CD4-positive, alpha-beta T cell treated with Interleukin-4 for 1 hour (primary cell): ENCODE measurements at regions not wholly inside any gene's neighbourhood (a gene's known extent, or its start where the extent isn't known, plus 50 kb on each side); places are given as distances from the start of the nearest gene placed in this dataset.
"Not testable (repeated sequence)": the region's sequence is repeated elsewhere in the genome, so short reads cannot be mapped to it uniquely, and the experiment has no call there.

Experiments
- DNase-seq, 2 donors: peaks; one replicate each; pipeline ENCODE4 v3.0.0-alpha.2; 2020 to 2022

- peak in 1 of 2 donors; percentile 4 for DNase-seq
Measured at GRCh38 chr5:34189246-34189645, 146.2 kb upstream of the C1QTNF3 start.

- peak; percentile 12 to 21 for DNase-seq
Measured at GRCh38 chr5:34189752-34190411, 146.9 kb upstream of the C1QTNF3 start.

- DNase-seq, result peak in 1 of 2 donors; percentile 6
Measured at GRCh38 chr5:34190466-34190865, 147.5 kb upstream of the C1QTNF3 start.

GRCh38 chr5:34191279-34191744 lies 148.3 kb upstream of the C1QTNF3 start:
- DNase-seq, result peak; percentile 15 to 39

- DNase-seq, result peak; percentile 11 to 24
Measured at GRCh38 chr5:34192064-34192922, 149.3 kb upstream of the C1QTNF3 start.

- not testable (repeated sequence) for DNase-seq
Measured at GRCh38 chr5:34192923-34193262, 149.9 kb upstream of the C1QTNF3 start.

- peak in 1 of 2 donors; percentile 3 for DNase-seq
Measured at GRCh38 chr5:34193297-34193696, 150.3 kb upstream of the C1QTNF3 start.

GRCh38 chr5:34193804-34194203 lies 150.8 kb upstream of the C1QTNF3 start:
- peak in 1 of 2 donors; percentile 1 for DNase-seq

- DNase-seq, result not testable (repeated sequence)
Measured at GRCh38 chr5:34196091-34196490, 153.1 kb upstream of the C1QTNF3 start.

- DNase-seq, result not testable (repeated sequence)
Measured at GRCh38 chr5:34205347-34205746, 162.3 kb upstream of the C1QTNF3 start.

- DNase-seq, result not testable (repeated sequence)
Measured at GRCh38 chr5:34217386-34217785, 174.4 kb upstream of the C1QTNF3 start.

GRCh38 chr5:34221329-34222073 lies 178.5 kb upstream of the C1QTNF3 start:
- DNase-seq, result not testable (repeated sequence)

GRCh38 chr5:34223158-34223557 lies 180.1 kb upstream of the C1QTNF3 start:
- DNase-seq, result not testable (repeated sequence)

- not testable (repeated sequence) for DNase-seq
Measured at GRCh38 chr5:34230402-34230801, 187.4 kb upstream of the C1QTNF3 start.

- peak in 1 of 2 donors; percentile 1 for DNase-seq
Measured at GRCh38 chr5:34243802-34244201, 200.8 kb upstream of the C1QTNF3 start.

- DNase-seq, result peak; percentile 83 to 84
Measured at GRCh38 chr5:34244281-34245031, 201.4 kb upstream of the C1QTNF3 start.

- not testable (repeated sequence) for DNase-seq
Measured at GRCh38 chr5:34245032-34245394, 202.0 kb upstream of the C1QTNF3 start.

GRCh38 chr5:34245813-34246212 lies 202.8 kb upstream of the C1QTNF3 start:
- peak in 1 of 2 donors; percentile 10 for DNase-seq

GRCh38 chr5:34258598-34258997 lies 215.6 kb upstream of the C1QTNF3 start:
- not testable (repeated sequence) for DNase-seq

GRCh38 chr5:34261020-34261419 lies 218.0 kb upstream of the C1QTNF3 start:
- DNase-seq, result not testable (repeated sequence)

GRCh38 chr5:34266151-34266550 lies 223.1 kb upstream of the C1QTNF3 start:
- not testable (repeated sequence) for DNase-seq

- DNase-seq, result not testable (repeated sequence)
Measured at GRCh38 chr5:34296759-34297158, 253.7 kb upstream of the C1QTNF3 start.
